ENCODE measurements at regions not wholly inside any gene's neighbourhood (a gene's known extent, or its start where the extent isn't known, plus 50 kb on each side); places are given as distances from the start of the nearest gene placed in this dataset.
A peak's percentile ranks its signal among the peaks of the same experiment; 100 is the strongest.

DNA sequence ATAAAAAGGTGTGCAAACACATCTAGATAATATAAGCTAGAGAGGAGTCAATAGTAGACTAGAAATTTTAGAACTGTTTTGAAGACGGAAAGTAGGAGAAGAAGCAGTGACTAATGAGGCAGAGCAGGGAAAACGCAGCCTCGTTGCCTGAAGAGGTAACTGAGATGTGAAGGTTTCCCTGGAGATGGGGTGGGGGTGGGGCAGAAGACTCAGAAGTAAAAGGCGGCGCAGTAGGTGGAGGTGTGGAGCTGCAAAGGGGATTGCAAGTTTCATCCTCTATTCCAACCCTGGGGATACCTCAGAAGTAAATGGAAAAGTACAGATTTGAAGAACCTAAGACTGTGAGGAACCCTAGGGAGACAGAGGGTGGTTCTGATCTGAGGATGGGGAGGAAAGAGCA, 109.5 kb downstream of the TMPRSS5 start:
- Histone ChIP-seq H3K4me1 (replicated peaks in 1 of 2) (no peaks in the 10 kb centered on the region), H3K27ac (no peak overlapping the region), H3K36me3 (replicated peaks in 1 of 2) (no peaks in the 10 kb centered on the region), H3K9me3 (replicated peaks in 1 of 3) (no peaks in the 10 kb centered on the region), H3K27me3 (no peaks in the 10 kb centered on the region), H3K4me3 (no peak overlapping the region)
- intact Hi-C loops (cut with DNase I), result no loop called here
- DNase-seq, result no peak
- 59 to 65% (median 61%) methylated on average over 5 of the region's 5 CpGs for WGBS, 4 donors
- TF ChIP-seq POLR2A (IDR thresholded peaks at IDR 0.05) (no peak), CTCF (IDR thresholded peaks at IDR 0.05) (no peak)

DNA sequence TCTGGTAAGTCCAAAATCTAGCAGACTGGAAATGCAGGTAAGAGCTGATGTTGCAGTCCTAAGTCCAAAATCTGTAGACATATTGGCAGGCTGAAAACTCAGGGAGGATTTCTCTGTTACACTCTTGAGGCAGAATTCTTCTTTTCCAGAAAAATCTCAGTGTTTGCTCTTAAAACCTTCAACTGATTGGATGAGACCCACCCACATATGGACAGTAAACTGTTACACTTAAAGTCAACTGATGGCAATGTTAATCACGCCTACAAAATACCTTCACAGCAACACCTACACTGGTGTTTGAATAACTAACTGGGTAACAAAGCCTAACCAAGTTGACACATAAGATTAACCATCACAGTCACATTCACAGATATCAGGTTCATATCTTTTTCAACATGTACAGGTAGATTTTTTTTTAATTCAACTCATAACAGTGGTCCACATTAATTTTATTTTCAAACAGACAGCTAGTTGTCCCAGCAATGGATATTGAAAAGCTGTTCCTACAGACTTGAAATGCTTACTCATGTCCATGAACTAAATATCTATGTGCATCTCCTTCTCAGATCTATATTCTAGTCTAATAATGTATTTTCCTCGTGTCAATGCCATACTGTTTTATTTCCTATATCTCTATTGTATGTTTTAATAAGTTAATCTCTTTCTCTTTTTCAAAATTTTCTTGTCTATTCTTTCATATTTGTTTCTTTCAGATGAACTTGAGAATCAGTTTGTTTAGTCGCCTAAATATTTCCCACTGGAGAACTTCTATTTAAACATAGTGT, 110.1 kb downstream of the TMPRSS5 start:
- H3K27ac ChIP-seq, result no peak overlapping the region
- WGBS, 4 donors, result 69 to 80% (median 75%) methylated on average over 3 of the region's 3 CpGs
- H3K4me1 ChIP-seq (replicated peaks in 1 of 2), result no peaks in the 10 kb centered on the region
- intact Hi-C loops (cut with DNase I), result no loop called here
- H3K36me3 ChIP-seq (replicated peaks in 1 of 2), result no peaks in the 10 kb centered on the region
- H3K9me3 ChIP-seq (replicated peaks in 1 of 3), result no peaks in the 10 kb centered on the region
- no peaks in the 10 kb centered on the region for H3K27me3 ChIP-seq
- no peak for DNase-seq
- no peak overlapping the region for H3K4me3 ChIP-seq
- TF ChIP-seq CTCF (IDR thresholded peaks at IDR 0.05), result no peak
- no peak for TF ChIP-seq POLR2A (IDR thresholded peaks at IDR 0.05)

GRCh38 chr11:113593698-113594308, 112.3 kb downstream of the TMPRSS5 start:
- Histone ChIP-seq H3K9me3 (replicated peaks in 1 of 3) (no peaks in the 10 kb centered on the region), H3K4me1 (replicated peaks in 1 of 2) (no peaks in the 10 kb centered on the region), H3K27ac (no peak overlapping the region), H3K36me3 (replicated peaks in 1 of 2) (no peaks in the 10 kb centered on the region), H3K27me3 (no peaks in the 10 kb centered on the region), H3K4me3 (no peak overlapping the region)
- peak in 3 of 7 donors; percentile 17 to 25 (median 19) for DNase-seq
- WGBS, 4 donors, result 65 to 72% (median 66%) methylated on average over 6 of the region's 6 CpGs
- no peak for TF ChIP-seq CTCF (IDR thresholded peaks at IDR 0.05)
- no peak for TF ChIP-seq POLR2A (IDR thresholded peaks at IDR 0.05)
- intact Hi-C loops (cut with DNase I), result no loop called here

GRCh38 chr11:113591117-113591516, 115.0 kb downstream of the TMPRSS5 start:
- 50 to 85% (median 58%) methylated on average over 2 to 3 of the region's 3 CpGs for WGBS, 4 donors
- TF ChIP-seq POLR2A (IDR thresholded peaks at IDR 0.05) (no peak), CTCF (IDR thresholded peaks at IDR 0.05) (no peak)
- no peak overlapping the region for H3K27ac ChIP-seq
- intact Hi-C loops (cut with DNase I), result no loop called here
- no peaks in the 10 kb centered on the region for H3K4me1 ChIP-seq (replicated peaks in 1 of 2)
- no peaks in the 10 kb centered on the region for H3K9me3 ChIP-seq (replicated peaks in 1 of 3)
- no peak overlapping the region for H3K4me3 ChIP-seq
- H3K36me3 ChIP-seq (replicated peaks in 1 of 2), result no peaks in the 10 kb centered on the region
- H3K27me3 ChIP-seq, result no peaks in the 10 kb centered on the region
- DNase-seq, result peak in 3 of 7 donors; percentile 29 to 91 (median 31)
